Naive thymus-derived CD4-positive, alpha-beta T cell (primary cell): ENCODE measurements at regions not wholly inside any gene's neighbourhood (a gene's known extent, or its start where the extent isn't known, plus 50 kb on each side); places are given as distances from the start of the nearest gene placed in this dataset.

ENCODE experiments used
- ATAC-seq: fragments of 150-1000 bp; cut with Tn5 transposase; 2 replicates; pipeline ENCODE4 v1.10.0; 2021; ENCODE audit warnings: mild to moderate bottlenecking, moderate library complexity
- CTCF ChIA-PET: fragments of 350-600 bp; sonication (Branson Sonifier 250); formaldehyde crosslinking; loops from one replicate; lab custom pipeline; 2021; ENCODE audit warnings: antibody characterized with exemption; lab: Charles Lee
- POLR2A ChIA-PET: fragments of 350-600 bp; sonication (Branson Sonifier 250); formaldehyde crosslinking; loops from one replicate; lab custom pipeline; 2021; ENCODE audit warnings: antibody characterized with exemption, inconsistent platforms; lab: Charles Lee
- DNase-seq, 9 donors: peaks; one replicate each; pipeline versions ENCODE4 v3.0.0 to v3.0.0-alpha.2; 2020 to 2022; ENCODE audit warnings: mixed read lengths in 1 of 9
- H3K27ac ChIP-seq: one replicate; pipeline ENCODE4 v1.7.0; 2013; ENCODE audit warnings: mild to moderate bottlenecking, low read depth, low read length, moderate library complexity
- H3K27me3 ChIP-seq, 2 donors: one replicate each; pipeline ENCODE4 v1.7.0; 2013; ENCODE audit warnings: low read length in 2 of 2, mild to moderate bottlenecking in 2 of 2, moderate library complexity in 2 of 2; ENCODE audit not compliant: control insufficient read depth in 2 of 2, insufficient read depth in 2 of 2
- H3K36me3 ChIP-seq, 3 experiments: 1 replicate in 2 of 3; 2 replicates in 1 of 3; pipeline ENCODE4 v1.7.0; 2013; ENCODE audit warnings: low read length in 3 of 3, mild to moderate bottlenecking in 3 of 3, moderate library complexity in 1 of 3; ENCODE audit not compliant: insufficient read depth in 3 of 3, control insufficient read depth in 2 of 3
- H3K4me1 ChIP-seq, 2 donors: one replicate each; pipeline ENCODE4 v1.7.0; 2013; ENCODE audit warnings: low read length in 2 of 2, mild to moderate bottlenecking in 2 of 2, moderate library complexity in 1 of 2; ENCODE audit not compliant: control insufficient read depth in 2 of 2, insufficient read depth in 2 of 2
- H3K4me3 ChIP-seq: 2 replicates; pipeline ENCODE4 v1.7.0; 2013; ENCODE audit warnings: mild to moderate bottlenecking, low read length
- H3K9me3 ChIP-seq, 3 experiments: 1 replicate in 2 of 3; 2 replicates in 1 of 3; pipeline ENCODE4 v1.7.0; 2013; ENCODE audit warnings: low read length in 3 of 3; ENCODE audit not compliant: control insufficient read depth in 2 of 3
- H3K27ac Mint-ChIP-seq, 9 donors: one replicate each; pipeline ENCODE4 v1.8.0; 2020 to 2022; ENCODE audit warnings: mixed read lengths in 9 of 9, mild to moderate bottlenecking in 8 of 9, moderate library complexity in 5 of 9, inconsistent platforms in 2 of 9
- H3K27me3 Mint-ChIP-seq, 5 donors: one replicate each; pipeline ENCODE4 v1.8.0; 2021 to 2022; ENCODE audit warnings: mixed read lengths in 5 of 5, mild to moderate bottlenecking in 1 of 5
- H3K36me3 Mint-ChIP-seq, 5 donors: one replicate each; pipeline ENCODE4 v1.8.0; 2020 to 2022; ENCODE audit warnings: mixed read lengths in 5 of 5, mild to moderate bottlenecking in 3 of 5, inconsistent platforms in 1 of 5
- H3K4me1 Mint-ChIP-seq, 7 donors: one replicate each; pipeline ENCODE4 v1.8.0; 2020 to 2022; ENCODE audit warnings: mixed read lengths in 7 of 7, mild to moderate bottlenecking in 3 of 7, inconsistent platforms in 1 of 7
- H3K4me3 Mint-ChIP-seq, 10 donors: one replicate each; pipeline ENCODE4 v1.8.0; 2020 to 2022; ENCODE audit warnings: mild to moderate bottlenecking in 10 of 10, mixed read lengths in 10 of 10, moderate library complexity in 6 of 10, inconsistent platforms in 2 of 10
- H3K9me3 Mint-ChIP-seq, 11 donors: one replicate each; pipeline ENCODE4 v1.8.0; 2020 to 2022; ENCODE audit warnings: mixed read lengths in 11 of 11, mild to moderate bottlenecking in 4 of 11, inconsistent platforms in 1 of 11, moderate library complexity in 1 of 11
- intact Hi-C, 2 donors: fragments of 100-400 bp; cut with micrococcal nuclease; formaldehyde crosslinking; loops; one replicate each; pipeline ENCODE4 v1.15.1; 2023

DNA sequence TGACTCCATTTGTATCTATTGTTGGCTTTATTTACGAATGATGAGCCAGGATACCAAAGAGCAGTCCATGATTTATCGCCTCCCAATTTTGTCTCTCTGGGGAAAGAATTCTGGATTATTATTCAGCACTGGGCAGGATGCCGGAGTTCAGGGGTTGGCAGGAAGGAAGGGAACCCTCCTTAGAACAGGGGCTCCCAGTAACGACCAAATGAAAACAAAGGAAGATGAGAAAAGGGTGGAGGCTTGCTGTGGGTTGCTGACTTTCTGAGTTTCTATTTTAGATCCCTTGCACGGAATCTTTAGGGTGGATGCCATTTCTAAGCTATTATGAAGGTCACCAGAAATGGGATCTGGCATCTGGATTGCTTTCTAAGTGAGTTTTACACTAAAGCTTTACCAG is 231.2 kb upstream of the LYPLAL1 start:
- intact Hi-C loops = no loop called here
- H3K4me3 Mint-ChIP-seq = no peak overlapping the region
- Histone ChIP-seq H3K9me3 (no peaks in the 10 kb centered on the region), H3K36me3 (no peaks in the 10 kb centered on the region), H3K27ac (no peak overlapping the region), H3K4me1 (no peaks in the 10 kb centered on the region), H3K4me3 (no peak overlapping the region), H3K27me3 (no peaks in the 10 kb centered on the region)
- ATAC-seq (no peak), DNase-seq (no peak)
- no peaks in the 10 kb centered on the region for H3K36me3 Mint-ChIP-seq
- H3K4me1 Mint-ChIP-seq = no peaks in the 10 kb centered on the region
- H3K9me3 Mint-ChIP-seq = peaks cover 0 to 31% (median 9%) of the 10 kb centered on the region in 11 donors
- CTCF ChIA-PET = no interaction called here
- POLR2A ChIA-PET = no interaction called here
- H3K27ac Mint-ChIP-seq = no peak overlapping the region
- H3K27me3 Mint-ChIP-seq = peaks cover 0 to 3% (median 0%) of the 10 kb centered on the region in 5 donors

DNA sequence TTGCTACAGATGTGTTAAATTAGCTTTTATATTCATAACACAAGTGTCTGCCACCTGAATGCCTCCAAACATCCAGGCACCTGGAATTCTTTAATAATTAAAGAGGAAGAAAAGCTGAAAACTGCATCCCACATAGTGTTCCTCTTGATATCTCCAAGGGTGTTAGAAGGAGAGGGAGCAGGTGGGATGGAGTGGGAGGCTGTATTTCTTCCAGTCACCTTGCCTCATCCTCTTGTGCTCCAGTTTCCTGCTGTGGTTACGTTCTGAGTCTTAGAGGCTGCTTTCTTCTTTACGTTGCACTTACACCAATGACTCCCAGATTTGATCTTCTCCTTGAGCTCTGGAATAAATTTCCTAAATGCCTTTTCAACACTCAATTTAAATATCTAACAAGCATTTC is 230.3 kb upstream of the LYPLAL1 start:
- Mint-ChIP-seq H3K4me1 (no peaks in the 10 kb centered on the region), H3K27ac (no peak overlapping the region), H3K36me3 (no peaks in the 10 kb centered on the region), H3K9me3 (peaks cover 0 to 22% (median 8%) of the 10 kb centered on the region in 11 donors), H3K4me3 (no peak overlapping the region), H3K27me3 (peaks cover 0 to 3% (median 0%) of the 10 kb centered on the region in 5 donors)
- Histone ChIP-seq H3K27me3 (no peaks in the 10 kb centered on the region), H3K27ac (no peak overlapping the region), H3K4me3 (no peak overlapping the region), H3K4me1 (no peaks in the 10 kb centered on the region), H3K9me3 (no peaks in the 10 kb centered on the region), H3K36me3 (no peaks in the 10 kb centered on the region)
- intact Hi-C loops = no loop called here
- ChIA-PET CTCF (no interaction called here), POLR2A (no interaction called here)
- no peak for DNase-seq
- ATAC-seq = no peak

DNA sequence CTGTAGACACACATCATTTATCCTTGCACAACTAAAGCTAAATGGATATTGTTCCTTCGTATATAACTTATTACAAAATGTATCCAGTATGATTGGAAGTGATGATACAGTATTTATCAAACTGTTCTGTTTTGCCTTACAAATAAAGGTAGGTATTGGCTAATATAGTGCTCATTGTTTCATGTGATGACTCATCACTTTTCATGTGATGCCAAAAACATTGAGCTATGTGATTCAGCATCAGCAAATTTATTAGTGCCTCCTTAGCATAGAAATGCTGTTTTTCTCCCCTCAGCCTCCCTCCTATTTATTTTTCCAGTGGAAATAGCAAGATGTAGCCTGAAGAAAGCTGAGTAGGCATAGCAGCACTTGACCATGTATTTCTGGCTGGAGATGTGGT is 228.6 kb upstream of the LYPLAL1 start:
- intact Hi-C loops = no loop called here
- no peak for DNase-seq
- Histone ChIP-seq H3K27ac (no peak overlapping the region), H3K27me3 (no peaks in the 10 kb centered on the region), H3K4me1 (no peaks in the 10 kb centered on the region), H3K36me3 (no peaks in the 10 kb centered on the region), H3K4me3 (no peak overlapping the region), H3K9me3 (no peaks in the 10 kb centered on the region)
- H3K4me3 Mint-ChIP-seq = no peak overlapping the region
- no peaks in the 10 kb centered on the region for H3K36me3 Mint-ChIP-seq
- peaks cover 0 to 19% (median 5%) of the 10 kb centered on the region in 11 donors for H3K9me3 Mint-ChIP-seq
- no peaks in the 10 kb centered on the region for H3K27me3 Mint-ChIP-seq
- ChIA-PET CTCF (no interaction called here), POLR2A (no interaction called here)
- ATAC-seq = no peak
- no peak overlapping the region for H3K27ac Mint-ChIP-seq
- H3K4me1 Mint-ChIP-seq = no peaks in the 10 kb centered on the region

DNA sequence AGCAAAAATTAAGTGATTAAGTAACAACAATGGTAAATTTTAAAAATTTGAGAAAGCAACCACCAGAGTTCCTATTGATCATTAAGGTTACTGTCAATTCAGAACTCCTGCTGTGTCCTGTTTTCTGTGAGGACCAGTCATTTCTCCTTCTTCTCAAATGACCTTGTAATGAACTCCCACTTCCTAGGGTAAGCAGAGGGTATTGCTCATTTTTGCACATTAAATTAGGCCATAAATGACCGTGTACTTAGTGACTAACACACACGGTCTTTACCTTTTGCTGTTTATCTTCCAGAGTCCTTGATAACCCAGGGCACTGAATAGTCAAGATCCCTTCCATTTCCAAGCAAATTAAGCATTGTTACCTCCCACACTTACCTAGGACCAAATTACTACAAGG is 227.5 kb upstream of the LYPLAL1 start:
- CTCF ChIA-PET = no interaction called here
- Histone ChIP-seq H3K4me1 (no peaks in the 10 kb centered on the region), H3K36me3 (no peaks in the 10 kb centered on the region), H3K4me3 (no peak overlapping the region), H3K27me3 (no peaks in the 10 kb centered on the region), H3K9me3 (no peaks in the 10 kb centered on the region), H3K27ac (no peak overlapping the region)
- H3K27me3 Mint-ChIP-seq = no peaks in the 10 kb centered on the region
- peaks cover 0 to 12% (median 4%) of the 10 kb centered on the region in 11 donors for H3K9me3 Mint-ChIP-seq
- no peaks in the 10 kb centered on the region for H3K4me1 Mint-ChIP-seq
- ATAC-seq = no peak
- H3K36me3 Mint-ChIP-seq = no peaks in the 10 kb centered on the region
- no peak overlapping the region for H3K4me3 Mint-ChIP-seq
- intact Hi-C loops = no loop called here
- POLR2A ChIA-PET = no interaction called here
- no peak overlapping the region for H3K27ac Mint-ChIP-seq
- DNase-seq = no peak

DNA sequence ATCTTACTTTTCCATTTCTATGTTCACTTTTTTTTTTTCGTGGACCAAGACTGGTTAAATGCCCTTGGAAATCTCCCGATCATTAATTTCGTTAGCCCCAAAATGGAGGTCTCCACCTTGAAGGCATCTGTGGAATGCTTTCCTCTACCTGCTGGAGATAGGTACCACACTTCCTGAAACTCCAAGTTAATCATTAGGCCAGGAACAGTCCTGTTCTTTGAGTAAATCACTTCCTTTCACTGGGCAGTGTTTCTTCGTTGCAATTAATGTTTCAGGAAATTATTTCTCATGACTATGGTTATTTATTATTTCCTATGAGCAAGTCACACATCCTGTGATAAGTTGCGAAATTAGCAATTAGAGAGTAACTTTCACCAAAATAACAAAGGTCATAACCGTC is 225.2 kb upstream of the LYPLAL1 start:
- POLR2A ChIA-PET = no interaction called here
- Mint-ChIP-seq H3K4me1 (no peaks in the 10 kb centered on the region), H3K27ac (no peak overlapping the region), H3K9me3 (peaks cover 0 to 6% (median 2%) of the 10 kb centered on the region in 11 donors), H3K4me3 (no peak overlapping the region), H3K36me3 (no peaks in the 10 kb centered on the region), H3K27me3 (no peaks in the 10 kb centered on the region)
- Histone ChIP-seq H3K4me3 (no peak overlapping the region), H3K27me3 (no peaks in the 10 kb centered on the region), H3K27ac (no peak overlapping the region), H3K4me1 (no peaks in the 10 kb centered on the region), H3K9me3 (no peaks in the 10 kb centered on the region), H3K36me3 (no peaks in the 10 kb centered on the region)
- ATAC-seq (no peak), DNase-seq (no peak)
- intact Hi-C loops = no loop called here
- CTCF ChIA-PET = no interaction called here

DNA sequence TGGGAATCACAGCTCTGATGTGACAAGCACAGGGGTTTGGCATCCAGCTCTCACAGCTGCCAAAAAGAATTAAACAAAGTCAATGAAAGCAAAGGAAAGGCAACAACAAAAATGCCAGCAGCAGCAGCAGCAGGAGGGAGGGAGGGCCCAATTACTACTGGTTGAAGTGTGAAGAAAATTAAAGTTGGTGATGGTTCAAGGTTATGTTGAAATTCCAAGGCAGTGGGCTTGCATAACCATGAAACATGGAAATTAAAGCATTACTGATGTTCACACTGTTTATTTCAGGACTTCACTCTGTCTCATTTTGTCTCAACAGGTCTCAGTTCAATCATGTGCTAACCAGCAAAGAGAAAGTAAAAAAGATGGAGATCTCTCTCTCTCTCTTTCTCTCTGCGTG is 220.3 kb upstream of the LYPLAL1 start:
- H3K9me3 ChIP-seq = no peaks in the 10 kb centered on the region
- H3K9me3 Mint-ChIP-seq = peaks cover 0 to 4% (median 0%) of the 10 kb centered on the region in 11 donors
- no peak for ATAC-seq
- ChIA-PET POLR2A (no interaction called here), CTCF (no interaction called here)
- no peaks in the 10 kb centered on the region for H3K4me1 ChIP-seq
- H3K4me1 Mint-ChIP-seq = no peaks in the 10 kb centered on the region
- H3K27ac Mint-ChIP-seq = no peak overlapping the region
- intact Hi-C loops = no loop called here
- DNase-seq = no peak
- H3K4me3 ChIP-seq = no peak overlapping the region
- no peaks in the 10 kb centered on the region for H3K36me3 Mint-ChIP-seq
- H3K27me3 Mint-ChIP-seq = no peaks in the 10 kb centered on the region
- H3K27me3 ChIP-seq = no peaks in the 10 kb centered on the region
- H3K36me3 ChIP-seq = no peaks in the 10 kb centered on the region
- H3K4me3 Mint-ChIP-seq = no peak overlapping the region
- no peak overlapping the region for H3K27ac ChIP-seq

DNA sequence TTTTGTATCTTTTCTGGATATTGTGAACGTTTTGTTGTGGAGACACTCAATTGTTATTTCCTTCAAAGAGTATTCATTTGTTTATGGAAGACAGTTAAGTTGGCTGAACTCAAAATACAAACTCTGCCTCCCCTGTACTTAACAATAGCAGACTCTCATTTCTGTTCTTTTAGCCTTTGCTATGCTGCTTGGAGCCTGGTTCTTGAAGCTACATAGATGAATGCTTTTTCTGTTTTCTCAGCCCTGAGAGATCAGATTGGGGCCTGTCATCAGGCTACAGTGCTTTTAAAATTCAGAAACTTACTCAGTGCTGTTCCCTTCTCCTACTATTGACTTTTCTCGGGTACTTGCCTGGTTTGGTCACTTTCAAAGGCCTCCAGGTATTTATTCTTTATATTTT is 215.7 kb upstream of the LYPLAL1 start:
- Histone ChIP-seq H3K9me3 (no peaks in the 10 kb centered on the region), H3K36me3 (no peaks in the 10 kb centered on the region), H3K4me1 (no peaks in the 10 kb centered on the region), H3K4me3 (no peak overlapping the region), H3K27ac (no peak overlapping the region), H3K27me3 (no peaks in the 10 kb centered on the region)
- no peak overlapping the region for H3K4me3 Mint-ChIP-seq
- CTCF ChIA-PET = no interaction called here
- peaks cover 0 to 4% (median 0%) of the 10 kb centered on the region in 5 donors for H3K27me3 Mint-ChIP-seq
- intact Hi-C loops = no loop called here
- POLR2A ChIA-PET = no interaction called here
- peaks cover 0 to 4% (median 1%) of the 10 kb centered on the region in 11 donors for H3K9me3 Mint-ChIP-seq
- no peak for ATAC-seq
- H3K4me1 Mint-ChIP-seq = no peaks in the 10 kb centered on the region
- DNase-seq = no peak
- no peak overlapping the region for H3K27ac Mint-ChIP-seq
- H3K36me3 Mint-ChIP-seq = no peaks in the 10 kb centered on the region
